AG04450 (cell line): ENCODE measurements at regions not wholly inside any gene's neighbourhood (a gene's known extent, or its start where the extent isn't known, plus 50 kb on each side); places are given as distances from the start of the nearest gene placed in this dataset.
"Not testable (repeated sequence)": the region's sequence is repeated elsewhere in the genome, so short reads cannot be mapped to it uniquely, and the experiment has no call there.

ENCODE experiments used
- CTCF ChIA-PET: fragments of 300-600, 350-600 bp; formaldehyde crosslinking; extraction: SDS; loops from one replicate; lab custom pipeline; 2022; ENCODE audit warnings: antibody characterized with exemption, inconsistent platforms; lab: Charles Lee
- POLR2A ChIA-PET: fragments of 350-600 bp; formaldehyde crosslinking; extraction: SDS; loops from one replicate; lab custom pipeline; 2021; ENCODE audit warnings: antibody characterized with exemption, inconsistent platforms; lab: Yijun Ruan, JAX
- DNase-seq: peaks from one replicate; pipeline ENCODE4 v3.0.0-alpha.2; 2011; ENCODE audit warnings: low read depth, low spot score
- H3K27ac ChIP-seq: one replicate; pipeline ENCODE4 v1.5.1; 2012; ENCODE audit warnings: low read depth, low read length, control low read depth
- H3K27me3 ChIP-seq: one replicate; pipeline ENCODE4 v1.6.0; 2012; ENCODE audit warnings: low read length; ENCODE audit not compliant: control insufficient read depth, insufficient read depth
- H3K4me3 ChIP-seq: 2 replicates; pipeline ENCODE4 v1.5.1; 2011; ENCODE audit warnings: mild to moderate bottlenecking, low read depth, low read length, control low read depth
- H3K9me3 ChIP-seq: 2 replicates; pipeline ENCODE4 v1.5.1; 2012; ENCODE audit warnings: low read length; ENCODE audit not compliant: control insufficient read depth, insufficient read depth
- TF ChIP-seq, protein P1 (sequence below): IDR thresholded peaks from 2 replicates; pipeline ENCODE4 v1.5.1; 2011; ENCODE audit warnings: low read depth, low read length, control low read depth, inconsistent platforms

DNA sequence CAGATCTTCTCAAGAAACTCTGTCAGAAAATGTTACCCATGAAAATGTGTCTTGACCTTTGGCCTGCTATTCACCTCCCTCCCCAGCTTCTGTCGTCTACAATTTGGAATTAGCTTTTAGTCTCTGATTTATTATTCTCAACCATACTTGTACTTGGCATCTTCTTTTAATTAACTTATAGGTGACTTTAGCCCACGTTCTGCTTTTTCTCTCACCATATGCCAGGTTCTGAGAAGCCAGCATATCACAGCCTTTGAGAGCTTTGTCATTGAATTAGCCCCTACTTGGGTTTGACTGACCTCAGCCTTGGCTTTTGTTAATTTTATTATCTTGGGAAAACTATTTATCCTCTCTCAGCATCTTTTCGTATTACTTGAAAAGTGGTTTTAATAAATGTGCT is 355.9 kb downstream of the OXSM start:
- CTCF ChIA-PET = no interaction called here
- TF ChIP-seq, protein P1, sequence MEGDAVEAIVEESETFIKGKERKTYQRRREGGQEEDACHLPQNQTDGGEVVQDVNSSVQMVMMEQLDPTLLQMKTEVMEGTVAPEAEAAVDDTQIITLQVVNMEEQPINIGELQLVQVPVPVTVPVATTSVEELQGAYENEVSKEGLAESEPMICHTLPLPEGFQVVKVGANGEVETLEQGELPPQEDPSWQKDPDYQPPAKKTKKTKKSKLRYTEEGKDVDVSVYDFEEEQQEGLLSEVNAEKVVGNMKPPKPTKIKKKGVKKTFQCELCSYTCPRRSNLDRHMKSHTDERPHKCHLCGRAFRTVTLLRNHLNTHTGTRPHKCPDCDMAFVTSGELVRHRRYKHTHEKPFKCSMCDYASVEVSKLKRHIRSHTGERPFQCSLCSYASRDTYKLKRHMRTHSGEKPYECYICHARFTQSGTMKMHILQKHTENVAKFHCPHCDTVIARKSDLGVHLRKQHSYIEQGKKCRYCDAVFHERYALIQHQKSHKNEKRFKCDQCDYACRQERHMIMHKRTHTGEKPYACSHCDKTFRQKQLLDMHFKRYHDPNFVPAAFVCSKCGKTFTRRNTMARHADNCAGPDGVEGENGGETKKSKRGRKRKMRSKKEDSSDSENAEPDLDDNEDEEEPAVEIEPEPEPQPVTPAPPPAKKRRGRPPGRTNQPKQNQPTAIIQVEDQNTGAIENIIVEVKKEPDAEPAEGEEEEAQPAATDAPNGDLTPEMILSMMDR = no peak

GRCh38 chr3:26157428-26157827 is 367.5 kb downstream of the OXSM start:
- DNase-seq, H3K27me3 ChIP-seq, H3K27ac ChIP-seq, POLR2A ChIA-PET, H3K9me3 ChIP-seq, H3K4me3 ChIP-seq, CTCF ChIA-PET: not testable (repeated sequence)

More for the DNA sequence above, 355.9 kb downstream of the OXSM start:
- Histone ChIP-seq H3K9me3 (peaks cover 14% of the 10 kb centered on the region; the same call in 1 of the 2 replicates), H3K27ac (no peak overlapping the region), H3K27me3 (no peaks in the 10 kb centered on the region), H3K4me3 (no peak overlapping the region)
- POLR2A ChIA-PET = no interaction called here
- no peak for DNase-seq

DNA sequence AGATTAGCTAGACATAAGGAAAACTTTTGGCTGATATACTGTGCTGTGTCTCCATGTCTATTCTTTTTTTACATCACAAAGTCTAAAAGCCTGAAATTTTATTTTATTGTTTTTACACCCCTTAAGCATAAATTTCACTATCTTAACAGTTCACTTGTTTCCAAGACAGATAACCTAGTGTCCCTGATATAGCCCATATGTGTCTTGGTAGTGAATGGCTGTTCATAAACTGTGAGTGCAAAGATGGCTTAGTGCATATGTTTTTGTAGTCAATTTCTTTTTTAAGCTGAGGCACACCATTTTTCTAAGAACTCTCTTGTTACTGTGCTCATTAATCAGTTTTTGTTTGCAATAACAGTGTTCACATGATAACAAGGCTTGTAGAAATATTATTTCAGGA is 381.1 kb downstream of the OXSM start:
- no peak for DNase-seq
- H3K27ac ChIP-seq = no peak overlapping the region
- 0 out of 2 replicates have a peak, but pooled peaks cover 3% of the 10 kb centered on the region for H3K9me3 ChIP-seq
- TF ChIP-seq, protein P1 = no peak
- POLR2A ChIA-PET = no interaction called here
- no peaks in the 10 kb centered on the region for H3K27me3 ChIP-seq
- CTCF ChIA-PET = no interaction called here
- H3K4me3 ChIP-seq = no peak overlapping the region

DNA sequence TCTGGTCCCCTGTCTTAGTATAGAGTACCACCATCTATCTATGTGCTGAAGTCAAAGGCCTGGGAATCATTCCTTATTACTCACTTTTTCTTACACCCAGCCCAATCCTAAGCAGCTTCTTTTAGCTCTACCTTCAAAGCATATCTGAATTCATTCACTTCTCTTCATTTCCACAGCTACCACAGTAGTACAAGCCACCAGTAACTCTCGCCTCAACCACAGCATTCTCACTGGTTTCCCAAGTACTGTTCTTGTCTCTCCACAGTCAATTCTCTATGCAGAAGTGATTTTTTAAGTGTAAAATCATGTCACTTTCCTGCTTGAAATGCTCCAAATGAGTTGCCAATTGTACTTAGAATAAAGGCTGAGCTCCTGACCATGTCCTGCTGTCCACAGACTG is 401.7 kb downstream of the OXSM start:
- Histone ChIP-seq H3K9me3 (peaks cover 3% of the 10 kb centered on the region; the same call in 1 of the 2 replicates), H3K27ac (no peak overlapping the region), H3K4me3 (no peak overlapping the region), H3K27me3 (no peaks in the 10 kb centered on the region)
- ChIA-PET POLR2A (no interaction called here), CTCF (no interaction called here)
- TF ChIP-seq, protein P1 = no peak
- DNase-seq = no peak

DNA sequence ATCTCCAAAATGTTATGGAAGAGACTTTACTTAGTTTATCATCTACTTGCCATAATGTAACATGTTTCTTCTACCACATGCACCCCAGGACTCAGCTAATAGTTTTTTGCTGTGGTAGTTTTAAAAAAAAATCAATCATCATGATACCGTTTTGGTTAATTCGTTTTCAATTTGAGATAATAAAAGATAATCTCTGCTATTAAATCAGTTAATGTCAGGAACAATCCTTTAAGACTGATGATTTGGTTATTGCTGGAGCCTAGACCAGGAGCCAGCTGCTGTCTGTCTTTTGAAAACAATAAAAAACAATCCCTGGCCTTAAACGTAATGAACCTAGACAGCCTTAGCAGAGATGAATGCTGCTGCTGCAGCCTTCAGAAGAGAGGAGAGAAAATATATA is 403.7 kb downstream of the OXSM start:
- H3K4me3 ChIP-seq = no peak overlapping the region
- ChIA-PET CTCF (no interaction called here), POLR2A (no interaction called here)
- no peak overlapping the region for H3K27ac ChIP-seq
- no peak for DNase-seq
- TF ChIP-seq, protein P1 = no peak
- no peaks in the 10 kb centered on the region for H3K27me3 ChIP-seq
- H3K9me3 ChIP-seq = peaks cover 3% of the 10 kb centered on the region; the same call in 1 of the 2 replicates

- Histone ChIP-seq H3K4me3 (no peak overlapping the region), H3K27me3 (no peaks in the 10 kb centered on the region), H3K9me3 (peaks cover 3% of the 10 kb centered on the region; the same call in 1 of the 2 replicates), H3K27ac (no peak overlapping the region)
- DNase-seq = no peak
- CTCF ChIA-PET = no interaction called here
- TF ChIP-seq, protein P1 = no peak
- POLR2A ChIA-PET = no interaction called here
These were observed 406.9 kb downstream of the OXSM start for GRCh38 chr3:26196781-26197180.
